RCC 7860 (cell line): ENCODE measurements at regions not wholly inside any gene's neighbourhood (a gene's known extent, or its start where the extent isn't known, plus 50 kb on each side); places are given as distances from the start of the nearest gene placed in this dataset.
"Not testable (repeated sequence)": the region's sequence is repeated elsewhere in the genome, so short reads cannot be mapped to it uniquely, and the experiment has no call there.

ENCODE experiments used
- DNase-seq: peaks from one replicate; pipeline ENCODE4 v3.0.0-alpha.2; 2015; ENCODE audit warnings: low spot score
- FAIRE-seq: peaks from 2 replicates; lab custom pipeline; 2012; peaks lifted over from hg19 to GRCh38; lab: Jason Lieb, UNC

DNA sequence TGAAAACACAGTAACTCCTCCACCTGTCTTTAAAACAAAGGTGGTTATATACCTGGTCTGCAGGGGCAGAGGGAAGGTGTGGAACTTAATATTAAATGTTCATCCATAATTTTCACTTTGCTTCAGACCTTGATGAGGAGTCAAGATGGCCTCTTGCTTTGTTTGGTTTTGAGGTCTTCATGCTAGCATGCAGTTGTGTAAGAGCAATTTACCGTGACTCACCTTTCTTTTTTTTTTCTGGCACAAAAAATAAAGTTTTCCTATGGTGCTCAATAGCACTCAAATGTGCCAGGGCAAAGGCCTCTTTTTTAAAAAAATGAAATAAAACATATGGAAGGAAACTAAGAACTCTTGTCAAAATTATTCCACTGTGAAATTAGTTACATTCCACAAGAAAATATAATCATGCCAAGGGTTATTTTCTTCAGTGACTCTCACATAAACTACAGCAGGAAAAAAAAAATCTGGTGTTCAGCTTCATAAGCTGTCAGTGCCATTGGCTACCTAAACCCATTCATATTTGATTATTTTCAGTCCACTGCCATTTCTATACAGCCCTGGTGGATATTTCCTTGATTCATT lies 128.2 kb downstream of the SLC7A11 start:
- no peak for DNase-seq
- peak; percentile 10 for FAIRE-seq

DNA sequence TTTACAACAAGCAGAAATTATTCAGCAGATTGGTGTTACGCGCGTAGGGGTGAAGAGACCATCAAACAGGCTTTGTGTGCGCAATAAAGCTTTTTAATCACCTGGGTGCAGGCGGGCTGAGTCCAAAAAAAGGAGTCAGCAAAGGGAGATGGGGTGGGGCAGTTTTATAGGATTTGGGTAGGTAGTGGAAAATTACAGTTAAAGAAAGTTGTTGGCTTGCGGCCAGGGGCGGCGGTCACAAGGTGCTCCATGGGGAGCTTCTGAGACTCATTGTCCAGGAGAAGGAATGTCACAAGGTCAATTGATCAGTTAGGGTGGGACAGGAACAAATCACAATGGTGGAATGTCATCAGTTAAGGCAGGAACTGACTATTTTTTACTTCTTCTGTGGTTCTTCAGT lies 129.3 kb downstream of the SLC7A11 start:
- not testable (repeated sequence) for DNase-seq, FAIRE-seq

DNA sequence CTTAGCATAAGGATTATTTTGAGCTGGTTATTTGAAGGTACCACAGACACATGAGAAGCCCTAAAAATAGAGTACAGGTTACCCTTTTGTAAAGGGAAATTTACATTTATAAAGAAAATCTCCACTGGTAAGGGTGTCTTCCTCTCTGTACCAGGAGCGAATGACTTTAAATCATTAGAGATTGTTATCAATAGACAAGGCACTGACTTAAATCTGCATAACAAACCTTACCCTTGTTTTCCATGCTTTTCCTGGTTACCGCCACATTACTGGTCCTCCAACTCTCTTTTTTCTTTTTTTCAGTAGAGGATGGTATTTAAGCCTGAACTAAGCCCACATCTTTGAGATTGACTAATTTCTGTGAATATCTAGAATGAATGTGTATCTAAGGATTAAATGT lies 129.8 kb downstream of the SLC7A11 start:
- DNase-seq = no peak
- no peak for FAIRE-seq

DNA sequence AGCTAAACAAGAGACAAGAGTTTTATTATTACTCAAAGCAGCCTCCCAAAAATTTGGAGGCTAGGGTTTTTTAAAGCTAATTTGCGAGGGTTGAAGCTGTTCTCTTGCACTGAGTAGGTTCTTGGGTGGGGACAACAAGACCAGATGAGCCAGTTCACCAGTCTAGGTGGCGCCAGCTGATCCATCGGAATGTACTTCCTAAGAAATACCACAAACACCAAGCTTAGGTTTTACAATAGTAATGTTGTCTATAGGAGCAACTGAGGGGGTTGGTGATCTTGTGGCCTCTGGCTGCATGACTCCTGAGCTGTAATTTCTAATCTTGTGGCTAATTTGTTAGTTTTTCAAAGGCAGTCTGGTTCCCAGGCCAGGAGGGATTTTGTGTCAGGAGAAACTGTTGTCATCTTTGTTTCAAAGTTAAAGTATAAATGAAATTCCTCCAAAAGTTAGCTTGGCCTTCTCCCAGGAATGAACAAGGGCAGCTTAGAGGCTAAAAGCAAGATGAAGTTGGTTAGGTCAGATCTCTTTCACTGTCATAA lies 130.6 kb downstream of the SLC7A11 start:
- FAIRE-seq (no peak), DNase-seq (peak; percentile 66)

DNA sequence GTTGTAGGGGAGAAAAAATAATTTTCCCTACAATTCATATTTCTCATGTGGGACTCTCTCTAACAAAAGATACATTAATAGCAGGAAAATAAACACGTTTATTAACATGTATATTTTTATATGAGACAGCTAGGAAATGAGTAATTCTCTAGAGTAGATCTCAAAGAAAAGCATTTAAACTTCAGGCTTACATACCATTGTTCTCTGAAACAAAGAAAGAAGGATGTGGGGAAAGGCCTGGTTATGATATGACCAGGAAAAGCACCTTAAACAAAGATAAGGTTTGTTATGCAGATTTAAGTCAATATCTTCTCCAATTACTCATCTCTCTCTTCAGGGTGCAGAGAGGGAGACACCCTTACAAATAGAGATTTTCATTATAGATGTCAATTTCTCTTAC lies 131.3 kb downstream of the SLC7A11 start:
- DNase-seq (no peak), FAIRE-seq (no peak)

DNA sequence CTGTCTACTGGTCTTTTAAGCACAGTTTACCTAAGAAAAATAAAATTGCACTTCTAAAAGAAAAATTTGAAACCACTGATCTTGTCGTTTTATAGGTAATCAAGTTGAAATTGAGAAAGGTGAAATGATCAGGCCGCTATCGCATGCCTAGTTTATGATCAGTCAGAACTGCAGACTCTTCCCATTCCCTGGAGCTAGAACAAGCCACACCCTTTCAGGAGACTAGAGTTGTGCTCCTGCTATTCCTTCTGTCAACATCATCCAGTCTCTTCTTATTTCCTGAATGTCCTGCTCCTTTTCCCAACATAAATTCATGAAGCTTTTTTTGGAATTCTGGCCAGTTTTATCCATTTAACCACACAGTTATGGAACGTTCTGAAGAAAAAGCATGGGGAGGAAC lies 135.1 kb downstream of the SLC7A11 start:
- no peak for FAIRE-seq
- no peak for DNase-seq

DNA sequence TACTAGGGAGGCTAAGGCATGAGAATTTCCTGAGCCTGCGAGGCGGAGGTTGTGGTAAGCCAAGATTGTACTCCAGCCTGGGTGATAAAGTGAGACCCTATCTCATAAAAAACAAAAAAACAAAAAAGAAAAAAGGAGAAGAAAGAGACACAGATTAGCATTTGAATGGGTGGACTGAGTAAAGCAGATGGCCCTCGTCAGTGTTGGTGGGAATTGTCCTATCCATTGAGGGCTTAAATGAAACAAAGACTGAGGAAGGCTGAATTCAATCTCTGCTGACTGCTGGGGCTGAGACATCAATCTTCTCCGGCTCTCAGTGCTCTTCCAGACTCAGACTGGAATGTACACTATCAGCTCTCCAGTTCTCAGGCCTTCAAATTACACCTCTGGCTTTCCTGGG lies 136.8 kb downstream of the SLC7A11 start:
- FAIRE-seq = no peak

DNA sequence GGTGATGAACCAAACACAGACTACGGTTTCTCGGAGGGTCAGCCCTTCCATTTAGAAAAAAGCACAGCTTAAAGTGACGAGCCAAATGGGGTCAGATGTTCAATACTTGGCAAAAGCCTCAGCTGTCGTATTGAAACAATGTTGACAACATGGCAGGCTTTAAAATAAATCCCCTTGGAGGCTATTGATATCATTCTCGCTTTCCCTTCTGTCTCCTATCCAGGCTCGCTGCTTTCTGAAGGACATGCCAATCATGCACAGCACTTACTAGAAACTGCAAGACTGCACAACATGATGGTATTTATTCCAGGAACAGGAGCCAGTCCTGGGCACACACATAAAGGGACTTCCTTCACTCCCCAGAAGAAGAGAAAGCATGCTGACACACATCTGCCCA lies 137.9 kb downstream of the SLC7A11 start:
- FAIRE-seq (no peak), DNase-seq (no peak)

More for the DNA sequence above, 136.8 kb downstream of the SLC7A11 start:
- DNase-seq = no peak

DNA sequence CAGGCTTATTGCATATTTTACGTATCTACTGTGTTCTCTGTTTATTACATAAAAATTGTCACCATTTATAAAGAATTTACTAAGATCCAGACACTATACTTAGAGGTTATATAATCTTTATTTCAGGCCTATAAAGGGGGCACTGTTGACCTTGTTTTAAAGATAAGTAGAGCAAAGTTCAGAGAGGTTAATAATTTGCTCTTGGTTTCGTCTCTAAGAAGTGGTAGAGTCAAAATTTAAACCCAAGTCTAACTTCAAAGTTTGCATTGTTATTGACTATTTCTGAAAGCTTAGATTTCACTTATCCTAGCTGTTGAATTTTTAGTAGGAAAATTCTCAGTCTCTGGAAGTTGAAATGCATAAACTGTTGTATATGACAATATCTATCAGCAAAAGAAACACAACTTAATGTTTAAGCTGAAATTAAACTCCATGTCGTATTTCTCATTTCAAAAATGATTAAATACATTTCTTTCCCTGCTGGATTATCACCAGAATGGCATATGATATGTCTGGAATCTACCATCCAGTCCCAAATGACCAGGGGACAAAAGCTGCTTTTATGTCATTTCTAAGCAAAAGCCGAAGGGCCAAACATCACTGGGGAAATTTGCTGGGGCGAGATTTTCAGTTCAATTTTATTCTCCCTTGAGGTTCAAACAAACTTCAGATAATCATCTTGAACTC lies 138.4 kb downstream of the SLC7A11 start:
- DNase-seq = no peak
- peak; percentile 28 for FAIRE-seq

DNA sequence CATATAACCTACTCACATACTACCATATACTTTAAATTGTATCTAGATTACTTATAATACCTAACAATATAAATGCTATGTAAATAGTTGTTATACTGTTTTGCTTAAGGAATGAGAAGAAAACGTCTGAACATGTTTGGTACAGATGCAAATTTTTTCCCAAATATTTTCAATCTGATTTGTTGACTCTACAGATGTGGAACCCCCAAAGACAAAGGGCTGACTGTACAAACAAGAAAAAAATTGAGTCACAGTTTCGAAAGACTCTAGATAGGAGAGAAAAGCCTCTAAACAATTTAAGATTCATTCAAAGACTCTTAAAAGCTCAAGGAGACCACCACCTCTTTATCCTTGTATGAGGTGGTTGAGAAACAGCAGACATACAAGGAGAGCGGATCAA lies 142.8 kb downstream of the SLC7A11 start:
- FAIRE-seq (no peak), DNase-seq (no peak)

DNA sequence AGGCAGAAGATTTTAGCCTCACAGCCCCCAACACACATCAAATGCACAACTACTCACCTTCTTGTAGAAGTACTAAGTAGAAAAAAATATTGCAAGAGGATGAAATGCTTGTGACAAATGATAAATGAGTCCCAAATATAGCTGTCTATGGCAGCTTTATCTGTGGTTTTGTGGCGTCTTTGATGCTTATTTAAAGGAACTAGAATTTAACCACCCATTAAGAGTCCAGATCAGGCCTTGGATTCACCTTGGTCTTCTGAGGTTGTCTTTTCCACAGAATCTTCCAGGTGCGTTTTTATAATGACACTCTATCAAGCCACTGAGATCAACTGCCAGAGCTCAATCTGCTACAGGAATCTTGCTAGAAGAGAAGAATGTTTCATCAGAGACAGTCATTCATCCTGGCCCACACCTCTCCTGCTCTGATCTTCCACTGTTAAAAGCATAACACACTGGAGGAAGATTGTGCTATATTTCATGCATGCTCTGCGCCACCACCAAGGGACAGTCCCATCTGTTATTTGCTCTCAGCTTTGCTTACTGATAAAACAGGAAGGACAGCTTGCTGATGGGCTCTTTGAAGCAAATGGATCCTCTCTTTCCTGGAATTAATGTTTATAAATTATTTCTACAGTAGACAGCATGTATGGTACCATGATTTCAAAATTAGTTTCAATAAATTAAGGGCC lies 144.1 kb downstream of the SLC7A11 start:
- FAIRE-seq (no peak), DNase-seq (no peak)

DNA sequence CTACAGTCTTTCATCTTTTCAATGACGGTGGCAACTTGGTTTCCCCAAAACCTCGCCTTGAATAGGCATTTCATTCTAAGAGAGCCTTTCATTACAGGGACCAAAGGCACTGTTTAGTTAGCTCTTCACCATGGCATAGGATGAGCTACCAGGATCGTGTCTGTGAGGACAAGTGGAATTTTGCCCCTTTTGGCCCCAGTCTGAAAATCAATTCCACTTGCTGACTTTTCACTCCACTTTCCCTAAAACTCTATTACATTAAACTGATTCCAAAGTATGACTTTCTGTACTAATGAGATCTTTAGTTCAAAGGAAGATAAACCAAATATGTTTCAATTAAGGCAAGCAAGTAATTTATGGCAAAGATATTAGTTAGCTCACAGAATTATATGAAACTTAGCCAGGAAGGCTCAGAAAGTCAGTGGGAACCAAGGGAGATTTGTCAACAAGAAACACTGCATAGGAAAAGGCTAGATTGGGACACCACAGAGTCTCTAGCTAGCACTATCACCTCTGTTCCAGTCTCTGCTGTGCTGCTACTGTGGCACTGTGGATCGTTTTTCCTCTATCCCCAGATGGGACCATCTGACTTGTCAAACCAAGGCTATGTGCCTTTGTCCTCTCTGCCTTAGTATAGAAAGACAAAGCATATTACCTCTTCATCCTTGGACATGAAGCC lies 145.6 kb downstream of the SLC7A11 start:
- no peak for DNase-seq
- no peak for FAIRE-seq

DNA sequence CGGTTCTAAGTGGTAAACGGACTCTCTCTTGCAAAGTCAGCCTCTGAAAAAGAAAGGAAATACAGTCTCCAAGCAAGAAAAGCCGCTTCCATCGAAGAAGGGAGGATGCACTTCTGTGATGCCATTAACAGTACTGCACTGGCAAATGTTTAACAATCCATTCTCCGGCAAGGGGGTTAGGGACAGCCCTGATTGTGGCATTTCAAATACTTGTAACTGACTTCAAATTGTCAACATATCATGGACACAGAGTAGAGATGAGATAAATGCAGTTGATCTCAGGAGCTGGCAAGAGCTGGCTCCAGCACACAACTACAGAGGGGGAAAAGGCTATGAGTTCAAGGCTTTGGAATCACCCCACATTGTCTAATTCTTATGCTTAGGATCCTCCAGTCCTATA lies 146.8 kb downstream of the SLC7A11 start:
- FAIRE-seq = no peak
- DNase-seq = no peak

DNA sequence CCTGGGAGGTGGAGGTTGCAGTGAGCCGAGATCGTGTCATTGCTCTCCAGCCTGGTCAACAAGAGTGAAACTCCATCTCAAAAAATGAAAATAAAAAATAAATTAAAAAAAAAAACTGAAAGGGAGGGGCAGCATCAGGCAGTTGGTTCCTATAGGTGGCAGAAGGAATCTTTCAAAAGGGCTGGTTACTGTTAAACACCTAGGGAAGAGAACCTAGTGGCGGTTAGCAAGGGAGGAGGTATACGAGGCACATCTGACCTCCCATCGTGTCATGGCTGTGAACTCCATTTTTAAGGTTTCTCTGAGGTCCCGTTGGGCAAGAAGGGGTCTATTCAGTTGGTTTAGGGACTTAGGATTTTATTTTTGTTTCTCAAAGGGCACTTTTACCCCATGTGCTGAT lies 150.1 kb downstream of the SLC7A11 start:
- DNase-seq = no peak
- FAIRE-seq = no peak

DNA sequence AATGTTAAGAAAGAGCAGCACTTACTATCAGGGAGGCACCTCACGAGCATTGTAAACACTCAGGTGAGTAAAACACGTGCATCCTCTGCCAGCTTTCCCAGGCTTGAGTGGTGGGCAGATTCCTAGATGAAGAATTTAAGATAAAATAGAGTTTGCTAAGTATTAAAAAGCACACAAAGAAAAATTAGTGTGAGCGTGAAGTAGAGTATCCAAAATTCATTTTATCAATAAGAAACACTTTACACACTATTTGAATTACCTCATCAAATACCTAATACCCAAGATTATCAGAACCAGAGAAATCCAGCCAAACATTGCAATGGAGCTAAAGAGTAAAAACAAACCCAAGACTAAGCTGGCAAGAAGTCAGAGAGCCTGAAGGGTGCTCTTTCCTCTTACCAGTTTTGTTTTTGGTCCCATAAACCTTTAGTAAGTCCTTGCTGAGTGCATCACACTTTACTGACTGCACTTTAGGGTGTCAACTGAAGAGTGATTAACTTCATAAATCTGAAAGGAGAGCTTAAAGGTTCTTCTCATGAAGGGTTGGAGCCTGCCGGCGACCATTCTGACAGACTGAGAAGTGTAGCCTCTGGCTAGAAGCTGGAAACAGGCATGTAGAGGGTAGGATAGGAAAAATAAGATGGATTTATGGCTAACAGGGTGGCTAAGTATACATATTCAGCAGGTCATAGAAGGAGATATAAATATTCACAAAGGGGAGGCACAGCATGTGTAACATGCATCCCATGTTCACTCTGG lies 151.1 kb downstream of the SLC7A11 start:
- DNase-seq = no peak
- FAIRE-seq = no peak

DNA sequence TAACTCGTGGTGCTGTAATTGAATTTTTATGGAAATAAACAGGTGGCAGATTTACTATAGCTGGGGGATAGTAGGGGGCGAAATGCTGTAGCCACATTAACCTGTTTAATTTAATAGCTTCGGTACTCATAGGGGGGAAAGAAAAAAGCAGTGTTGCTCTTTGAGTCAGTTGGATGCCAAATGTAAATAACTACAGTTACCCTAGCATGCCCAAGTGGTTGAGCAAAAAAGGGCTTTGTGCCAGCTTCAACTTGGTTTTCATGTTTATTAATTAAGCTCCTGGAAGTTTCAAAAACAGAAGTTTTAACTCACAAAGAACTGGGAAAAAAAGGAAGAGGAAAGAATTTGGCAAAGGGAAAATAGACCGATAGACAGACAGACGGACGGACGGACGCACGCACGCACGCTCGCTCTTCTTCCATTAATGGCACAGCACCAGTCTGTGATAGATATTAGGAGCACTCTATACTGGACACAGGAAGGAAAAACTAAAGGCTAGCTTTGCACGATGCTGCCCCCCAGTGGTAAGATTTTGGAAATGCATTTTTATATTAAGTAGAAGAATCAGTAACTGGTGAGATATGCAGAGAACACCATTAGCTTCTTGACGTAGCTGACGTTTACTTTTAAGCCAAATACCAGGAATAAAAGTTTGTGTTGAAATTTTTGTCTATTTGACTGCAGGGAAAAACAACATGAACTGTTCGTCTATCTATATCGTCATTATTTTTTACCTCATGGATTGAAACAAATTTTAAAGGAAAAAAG lies 151.8 kb downstream of the SLC7A11 start:
- FAIRE-seq (peak; percentile 76), DNase-seq (peak; percentile 66)

DNA sequence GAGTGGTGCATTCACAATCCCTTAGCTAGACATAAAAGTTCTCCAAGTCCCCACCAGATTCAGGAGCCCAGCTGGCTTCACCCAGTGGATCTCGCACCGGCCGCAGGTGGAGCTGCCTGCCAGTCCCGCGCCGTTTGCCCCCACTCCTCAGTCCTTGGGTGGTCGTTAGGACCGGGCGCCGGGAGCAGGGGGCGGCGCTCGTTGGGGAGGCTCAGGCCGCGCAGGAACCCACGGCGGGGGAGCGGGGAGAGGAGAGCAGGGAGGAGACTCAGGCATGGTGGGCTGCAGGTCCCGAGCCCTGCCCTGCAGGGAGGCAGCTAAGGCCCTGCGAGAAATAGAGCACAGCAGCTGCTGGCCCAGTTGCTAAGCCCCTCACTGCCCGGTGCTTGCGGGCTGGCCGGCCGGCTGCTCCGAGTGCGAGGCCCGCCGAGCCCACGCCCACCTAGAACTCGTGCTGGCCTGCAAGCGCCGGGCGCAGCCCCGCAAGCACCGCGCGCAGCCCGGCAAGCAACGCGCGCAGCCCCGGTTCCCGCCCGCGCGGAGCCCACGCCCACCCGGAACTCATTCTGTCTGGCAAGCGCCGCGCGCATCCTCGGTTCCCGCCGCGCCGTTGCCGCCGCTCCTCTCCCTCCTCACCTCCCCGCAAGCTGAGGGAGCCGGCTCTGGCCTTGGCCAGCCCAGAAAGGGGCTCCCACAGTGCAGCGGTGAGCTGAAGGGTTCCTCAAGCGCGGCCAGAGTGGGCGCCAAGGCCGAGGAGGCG lies 153.5 kb downstream of the SLC7A11 start:
- DNase-seq = no peak
- no peak for FAIRE-seq

DNA sequence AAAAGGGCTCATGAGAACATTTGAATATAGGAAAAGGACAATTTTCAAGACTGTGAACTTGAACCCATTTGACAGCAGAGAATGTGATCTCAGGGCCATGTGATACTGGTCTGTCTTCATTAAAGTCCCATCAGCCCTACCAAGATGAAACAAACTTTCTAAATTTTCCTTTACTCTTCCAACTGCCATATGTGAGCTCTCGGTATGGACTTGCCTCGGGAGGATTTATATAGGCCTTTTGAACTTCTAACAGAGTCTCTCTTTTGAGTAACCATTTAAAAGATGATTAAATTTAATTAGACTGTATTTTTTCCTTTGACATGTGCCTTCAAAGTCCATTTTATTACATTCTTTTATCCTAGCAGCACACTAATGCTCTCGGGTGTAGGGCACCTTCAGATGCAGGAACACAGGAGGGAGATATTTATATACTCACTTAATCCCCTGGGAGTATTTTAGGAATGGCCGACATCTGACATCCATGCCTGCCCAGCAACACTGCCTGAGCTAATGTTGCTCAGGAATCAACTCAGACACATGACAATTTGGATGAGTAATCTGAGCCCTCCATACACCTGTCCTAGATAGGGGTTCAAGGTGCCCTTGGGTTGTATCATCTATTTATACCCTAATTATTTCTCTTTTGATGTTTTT lies 155.0 kb downstream of the SLC7A11 start:
- FAIRE-seq (no peak), DNase-seq (no peak)

DNA sequence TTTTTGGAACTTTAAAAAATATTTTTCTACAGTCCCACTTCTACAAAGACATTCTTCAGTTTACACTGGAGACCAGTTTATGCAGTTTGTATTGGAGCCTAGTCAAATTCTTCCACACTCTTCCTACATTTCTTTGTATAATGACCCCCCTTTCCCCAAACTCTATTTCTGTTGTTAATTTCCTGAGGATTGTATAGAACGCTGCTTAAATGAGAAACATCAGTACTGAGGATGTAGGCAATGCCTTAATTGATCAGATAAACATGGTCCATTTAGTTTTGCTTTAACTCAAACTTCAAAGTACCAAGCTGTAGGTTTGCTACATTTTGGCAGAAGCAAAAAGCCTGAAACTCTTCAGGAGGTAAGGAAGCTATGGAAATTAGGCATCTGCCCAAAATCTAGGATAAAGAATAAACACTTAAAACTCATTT lies 155.5 kb downstream of the SLC7A11 start:
- no peak for DNase-seq
- FAIRE-seq = no peak
